ENCODE measurements at regions not wholly inside any gene's neighbourhood (a gene's known extent, or its start where the extent isn't known, plus 50 kb on each side); places are given as distances from the start of the nearest gene placed in this dataset.

DNA sequence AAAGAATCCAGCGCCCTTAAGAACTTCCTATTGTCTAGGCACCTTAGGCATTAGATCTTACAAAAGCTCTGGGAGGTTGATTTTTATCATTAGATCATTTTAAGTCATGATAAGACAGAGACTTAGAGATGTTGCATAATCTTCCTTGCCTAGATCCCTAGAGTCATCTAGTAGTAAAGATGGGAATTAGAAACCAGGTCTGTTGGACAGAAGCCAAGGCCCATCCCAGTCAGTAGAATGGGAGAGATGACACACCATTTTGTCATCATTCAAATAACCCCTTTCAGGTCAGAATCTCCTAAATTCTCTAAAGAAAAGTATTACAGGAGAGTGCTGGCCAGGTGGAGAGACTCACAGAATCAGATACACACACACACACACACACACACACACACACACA is 579.1 kb downstream of the BMP2 start:
- Histone ChIP-seq H3K27me3 (ENCODE audit: control insufficient read depth, insufficient read depth, low read length) (no peaks in the 10 kb centered on the region), H3K4me3 (ENCODE audit: low read length) (no peak overlapping the region), H3K9me3 (replicated peaks; ENCODE audit: control insufficient read depth, low read depth, low read length) (no peaks in the 10 kb centered on the region), H3K27ac (ENCODE audit: low read length) (no peak overlapping the region), H3K36me3 (ENCODE audit: control insufficient read depth, insufficient read depth, low read length) (no peaks in the 10 kb centered on the region), H3K4me1 (ENCODE audit: control insufficient read depth, insufficient read depth, low read length) (no peaks in the 10 kb centered on the region)
- WGBS (ENCODE audit: insufficient coverage) = no CpG with 5 or more reads among the region's 1 CpG
- DNase-seq = no peak

DNA sequence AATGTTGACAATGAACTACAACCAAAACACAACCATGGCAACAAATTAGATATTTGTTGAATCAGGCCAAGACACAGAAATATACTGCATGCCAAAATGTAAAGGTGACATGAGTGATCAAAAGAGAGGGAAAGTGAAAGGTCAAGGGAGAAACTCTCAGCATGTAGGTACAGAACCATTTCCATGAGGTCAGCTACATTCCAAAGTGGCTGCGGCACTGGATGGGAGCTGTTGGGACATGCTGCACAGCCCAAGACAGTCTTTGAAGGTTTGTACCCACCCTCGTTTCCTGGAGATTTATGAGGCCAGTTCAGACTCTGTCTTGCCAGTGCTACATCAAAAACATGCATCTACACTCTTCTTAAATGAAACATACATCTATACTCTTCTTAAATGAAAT is 579.9 kb downstream of the BMP2 start:
- 62% methylated on average over 1 of the region's 2 CpGs for WGBS (ENCODE audit: insufficient coverage)
- Histone ChIP-seq H3K27ac (ENCODE audit: low read length) (no peak overlapping the region), H3K36me3 (ENCODE audit: control insufficient read depth, insufficient read depth, low read length) (no peaks in the 10 kb centered on the region), H3K9me3 (replicated peaks; ENCODE audit: control insufficient read depth, low read depth, low read length) (no peaks in the 10 kb centered on the region), H3K4me3 (ENCODE audit: low read length) (no peak overlapping the region), H3K4me1 (ENCODE audit: control insufficient read depth, insufficient read depth, low read length) (no peaks in the 10 kb centered on the region), H3K27me3 (ENCODE audit: control insufficient read depth, insufficient read depth, low read length) (no peaks in the 10 kb centered on the region)
- DNase-seq = no peak

DNA sequence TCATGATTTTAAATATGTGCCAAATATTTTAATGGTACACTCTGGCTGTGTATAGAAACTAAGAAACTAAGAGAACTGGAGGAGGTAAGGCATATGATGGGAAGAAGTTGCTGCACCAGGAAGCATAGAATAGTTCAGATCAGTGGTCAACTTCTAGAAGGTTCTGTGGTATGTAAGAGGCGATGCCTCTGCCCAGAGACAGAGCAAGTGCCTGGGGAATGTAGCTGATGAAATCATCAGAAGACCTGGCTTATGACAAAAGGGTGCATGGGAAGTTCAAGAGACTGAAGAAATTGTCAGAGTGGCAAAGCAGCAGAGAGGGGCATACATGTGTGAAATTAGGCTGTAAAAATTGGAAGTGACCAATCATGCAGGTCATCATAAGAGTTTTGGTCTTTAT is 580.8 kb downstream of the BMP2 start:
- Histone ChIP-seq H3K9me3 (replicated peaks; ENCODE audit: control insufficient read depth, low read depth, low read length) (no peaks in the 10 kb centered on the region), H3K27me3 (ENCODE audit: control insufficient read depth, insufficient read depth, low read length) (no peaks in the 10 kb centered on the region), H3K27ac (ENCODE audit: low read length) (no peak overlapping the region), H3K4me3 (ENCODE audit: low read length) (no peak overlapping the region), H3K4me1 (ENCODE audit: control insufficient read depth, insufficient read depth, low read length) (no peaks in the 10 kb centered on the region), H3K36me3 (ENCODE audit: control insufficient read depth, insufficient read depth, low read length) (no peaks in the 10 kb centered on the region)
- no peak for DNase-seq
- WGBS (ENCODE audit: insufficient coverage) = 91% methylated on average over 1 of the region's 1 CpG

DNA sequence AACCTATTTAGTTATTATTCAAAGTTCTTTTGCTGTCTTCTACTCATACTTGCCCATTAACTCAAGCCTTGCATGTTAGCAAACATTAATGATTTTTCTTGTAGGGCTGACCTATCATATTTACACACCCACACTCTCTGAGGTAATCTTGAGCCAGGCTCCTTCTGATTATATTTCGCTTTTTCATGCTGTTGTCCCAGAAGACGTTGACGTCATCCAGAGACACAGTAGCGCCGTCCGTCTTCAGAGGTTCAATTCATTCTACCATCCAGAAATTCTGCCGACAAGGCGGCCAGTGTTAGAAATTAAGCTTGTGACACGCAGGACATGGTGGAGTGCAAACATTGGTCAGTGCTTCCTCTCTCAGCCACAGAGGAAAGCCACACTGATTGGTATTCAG is 584.7 kb downstream of the BMP2 start:
- H3K9me3 ChIP-seq (replicated peaks; ENCODE audit: control insufficient read depth, low read depth, low read length) = no peaks in the 10 kb centered on the region
- H3K4me1 ChIP-seq (ENCODE audit: control insufficient read depth, insufficient read depth, low read length) = no peaks in the 10 kb centered on the region
- H3K36me3 ChIP-seq (ENCODE audit: control insufficient read depth, insufficient read depth, low read length) = no peaks in the 10 kb centered on the region
- 63% methylated on average over 9 of the region's 9 CpGs for whole genome bisulfite sequencing (ENCODE audit: insufficient coverage)
- no peak for DNase-seq
- no peak overlapping the region for H3K4me3 ChIP-seq (ENCODE audit: low read length)
- no peak overlapping the region for H3K27ac ChIP-seq (ENCODE audit: low read length)
- no peaks in the 10 kb centered on the region for H3K27me3 ChIP-seq (ENCODE audit: control insufficient read depth, insufficient read depth, low read length)

DNA sequence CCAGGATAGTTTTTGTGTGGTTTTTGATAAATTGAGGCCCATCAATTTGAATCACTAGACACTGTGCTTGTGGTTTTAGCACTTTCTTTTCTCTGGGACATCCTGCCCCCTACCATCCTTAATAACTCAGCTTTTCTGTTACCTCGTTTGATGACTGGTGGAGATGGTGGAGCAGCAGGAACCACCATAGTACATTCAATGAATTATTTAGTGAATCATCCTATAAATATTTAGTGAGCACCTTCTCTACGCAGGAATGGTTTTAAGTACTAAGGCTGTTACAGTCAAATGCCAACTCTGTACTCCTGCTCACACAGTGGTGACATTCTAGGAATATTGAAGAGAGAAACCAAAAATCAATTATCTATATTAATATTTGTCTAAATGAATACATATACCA is 585.2 kb downstream of the HAO1 start:
- no peak overlapping the region for H3K27ac ChIP-seq (ENCODE audit: low read length)
- no peak for DNase-seq
- no peaks in the 10 kb centered on the region for H3K27me3 ChIP-seq (ENCODE audit: control insufficient read depth, insufficient read depth, low read length)
- no peak overlapping the region for H3K4me3 ChIP-seq (ENCODE audit: low read length)
- H3K36me3 ChIP-seq (ENCODE audit: control insufficient read depth, insufficient read depth, low read length) = no peaks in the 10 kb centered on the region
- no peaks in the 10 kb centered on the region for H3K4me1 ChIP-seq (ENCODE audit: control insufficient read depth, insufficient read depth, low read length)
- no peaks in the 10 kb centered on the region for H3K9me3 ChIP-seq (replicated peaks; ENCODE audit: control insufficient read depth, low read depth, low read length)
- WGBS (ENCODE audit: insufficient coverage) = no CpG with 5 or more reads among the region's 2 CpGs

DNA sequence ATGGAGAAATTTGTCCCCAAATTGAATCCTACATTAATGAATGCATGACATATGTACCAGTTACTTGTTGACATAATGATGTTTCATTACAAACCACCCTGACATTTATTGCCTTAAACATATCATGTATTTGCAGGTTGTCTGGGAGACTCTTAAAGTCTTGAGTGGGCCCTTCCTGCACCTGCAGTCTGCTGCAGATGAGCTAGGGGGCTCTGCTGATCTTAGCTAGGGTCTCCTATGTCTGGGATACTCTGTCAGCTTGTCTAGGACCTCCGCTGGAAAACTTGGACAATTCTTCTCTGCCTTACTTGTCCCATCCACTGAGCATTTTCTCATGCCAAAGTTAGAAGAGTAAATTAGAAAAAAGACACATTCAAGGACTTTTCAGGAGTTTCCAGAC is 581.6 kb downstream of the HAO1 start:
- Histone ChIP-seq H3K4me3 (ENCODE audit: low read length) (no peak overlapping the region), H3K9me3 (replicated peaks; ENCODE audit: control insufficient read depth, low read depth, low read length) (no peaks in the 10 kb centered on the region), H3K4me1 (ENCODE audit: control insufficient read depth, insufficient read depth, low read length) (no peaks in the 10 kb centered on the region), H3K27me3 (ENCODE audit: control insufficient read depth, insufficient read depth, low read length) (no peaks in the 10 kb centered on the region), H3K27ac (ENCODE audit: low read length) (no peak overlapping the region), H3K36me3 (ENCODE audit: control insufficient read depth, insufficient read depth, low read length) (no peaks in the 10 kb centered on the region)
- no CpG with 5 or more reads among the region's 1 CpG for WGBS (ENCODE audit: insufficient coverage)
- DNase-seq = no peak

DNA sequence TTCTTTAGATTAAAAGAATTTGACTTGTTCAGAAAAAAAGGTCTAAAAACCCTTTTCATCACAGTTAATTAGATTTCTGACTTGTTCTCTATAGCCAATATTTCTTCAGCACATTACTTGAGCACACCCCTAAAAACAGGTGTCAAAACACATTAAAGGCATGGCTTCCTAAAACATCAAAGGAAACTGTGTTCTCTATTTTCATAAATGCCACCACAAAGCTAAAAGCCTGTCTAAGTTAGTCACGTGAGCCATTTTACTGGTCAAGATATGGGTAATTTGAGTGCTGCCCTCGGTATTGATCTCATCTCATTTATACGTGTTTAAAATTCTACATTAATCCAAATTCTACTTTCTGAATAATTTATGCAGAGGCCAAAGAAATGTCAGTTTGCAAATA is 580.5 kb downstream of the HAO1 start:
- Histone ChIP-seq H3K36me3 (ENCODE audit: control insufficient read depth, insufficient read depth, low read length) (no peaks in the 10 kb centered on the region), H3K4me3 (ENCODE audit: low read length) (no peak overlapping the region), H3K4me1 (ENCODE audit: control insufficient read depth, insufficient read depth, low read length) (no peaks in the 10 kb centered on the region), H3K27ac (ENCODE audit: low read length) (no peak overlapping the region), H3K9me3 (replicated peaks; ENCODE audit: control insufficient read depth, low read depth, low read length) (no peaks in the 10 kb centered on the region), H3K27me3 (ENCODE audit: control insufficient read depth, insufficient read depth, low read length) (no peaks in the 10 kb centered on the region)
- DNase-seq = no peak
- WGBS (ENCODE audit: insufficient coverage) = no CpG with 5 or more reads among the region's 3 CpGs

DNA sequence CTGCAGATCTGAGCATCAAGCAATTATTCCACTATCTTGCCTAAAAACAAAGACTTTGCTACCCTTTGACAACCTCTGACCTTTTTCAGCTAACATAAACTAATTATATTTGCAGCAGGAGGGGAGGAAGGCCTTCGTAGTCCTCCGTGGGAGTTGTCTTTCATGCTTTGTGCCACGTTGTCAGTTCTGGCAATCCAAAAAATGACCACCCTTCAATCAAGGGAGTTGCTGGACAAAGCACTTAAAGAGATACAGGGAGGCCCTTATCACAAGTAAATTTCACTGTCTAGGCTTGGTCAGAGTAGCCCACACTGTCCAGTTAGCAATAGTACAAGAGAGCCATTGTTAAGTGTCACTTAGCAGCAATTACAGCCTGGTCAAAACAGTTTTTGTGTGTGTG is 578.9 kb downstream of the HAO1 start:
- Histone ChIP-seq H3K9me3 (replicated peaks; ENCODE audit: control insufficient read depth, low read depth, low read length) (peaks cover 2% of the 10 kb centered on the region), H3K27ac (ENCODE audit: low read length) (no peak overlapping the region), H3K4me3 (ENCODE audit: low read length) (no peak overlapping the region), H3K27me3 (ENCODE audit: control insufficient read depth, insufficient read depth, low read length) (no peaks in the 10 kb centered on the region), H3K4me1 (ENCODE audit: control insufficient read depth, insufficient read depth, low read length) (no peaks in the 10 kb centered on the region), H3K36me3 (ENCODE audit: control insufficient read depth, insufficient read depth, low read length) (no peaks in the 10 kb centered on the region)
- no CpG with 5 or more reads among the region's 3 CpGs for WGBS (ENCODE audit: insufficient coverage)
- DNase-seq = no peak

DNA sequence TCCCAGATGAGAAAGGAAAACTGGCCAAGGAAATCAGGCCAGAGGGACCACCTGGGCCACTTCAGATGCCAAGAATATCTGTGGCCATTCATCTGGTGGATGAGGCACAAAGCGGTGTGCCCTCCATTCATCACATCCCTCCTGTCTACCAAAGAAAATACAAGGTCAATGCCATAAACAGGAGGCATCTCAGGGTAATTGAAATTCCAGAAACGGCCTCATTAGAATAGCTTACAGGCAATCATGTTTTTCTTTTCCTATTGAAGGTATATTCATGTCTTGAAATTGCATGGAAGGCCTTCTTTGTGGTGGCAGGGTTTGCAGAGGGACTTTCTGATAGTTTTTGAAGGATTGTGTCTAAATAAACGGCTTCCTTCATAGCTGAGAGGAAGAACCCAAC is 578.3 kb downstream of the HAO1 start:
- H3K27me3 ChIP-seq (ENCODE audit: control insufficient read depth, insufficient read depth, low read length) = no peaks in the 10 kb centered on the region
- H3K36me3 ChIP-seq (ENCODE audit: control insufficient read depth, insufficient read depth, low read length) = no peaks in the 10 kb centered on the region
- DNase-seq = no peak
- H3K9me3 ChIP-seq (replicated peaks; ENCODE audit: control insufficient read depth, low read depth, low read length) = peaks cover 2% of the 10 kb centered on the region
- H3K4me3 ChIP-seq (ENCODE audit: low read length) = no peak overlapping the region
- WGBS (ENCODE audit: insufficient coverage) = no CpG with 5 or more reads among the region's 3 CpGs
- H3K4me1 ChIP-seq (ENCODE audit: control insufficient read depth, insufficient read depth, low read length) = no peaks in the 10 kb centered on the region
- no peak overlapping the region for H3K27ac ChIP-seq (ENCODE audit: low read length)

DNA sequence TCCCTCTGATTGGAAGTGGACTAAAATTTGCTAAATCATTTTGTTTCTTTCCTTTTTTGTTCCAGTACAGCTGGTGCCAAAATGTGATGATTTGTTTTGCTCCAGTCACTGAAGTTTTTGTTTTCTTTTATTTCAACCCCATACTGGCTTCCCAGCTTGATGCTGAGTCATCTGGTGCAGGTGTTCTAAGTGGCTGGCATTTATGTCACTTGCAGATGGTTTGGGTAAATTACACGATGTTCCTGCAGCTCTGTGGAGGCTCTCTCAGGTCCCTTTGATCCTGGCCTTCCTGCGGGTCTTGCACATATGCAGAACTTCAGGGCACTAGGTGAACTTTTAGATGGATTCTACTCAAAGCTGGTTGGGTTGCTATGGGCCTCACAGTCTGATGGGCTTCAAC is 577.7 kb downstream of the HAO1 start:
- no peaks in the 10 kb centered on the region for H3K36me3 ChIP-seq (ENCODE audit: control insufficient read depth, insufficient read depth, low read length)
- DNase-seq = no peak
- no peaks in the 10 kb centered on the region for H3K4me1 ChIP-seq (ENCODE audit: control insufficient read depth, insufficient read depth, low read length)
- WGBS (ENCODE audit: insufficient coverage) = 17% methylated on average over 2 of the region's 2 CpGs
- no peaks in the 10 kb centered on the region for H3K27me3 ChIP-seq (ENCODE audit: control insufficient read depth, insufficient read depth, low read length)
- H3K27ac ChIP-seq (ENCODE audit: low read length) = no peak overlapping the region
- H3K4me3 ChIP-seq (ENCODE audit: low read length) = no peak overlapping the region
- peaks cover 2% of the 10 kb centered on the region for H3K9me3 ChIP-seq (replicated peaks; ENCODE audit: control insufficient read depth, low read depth, low read length)

DNA sequence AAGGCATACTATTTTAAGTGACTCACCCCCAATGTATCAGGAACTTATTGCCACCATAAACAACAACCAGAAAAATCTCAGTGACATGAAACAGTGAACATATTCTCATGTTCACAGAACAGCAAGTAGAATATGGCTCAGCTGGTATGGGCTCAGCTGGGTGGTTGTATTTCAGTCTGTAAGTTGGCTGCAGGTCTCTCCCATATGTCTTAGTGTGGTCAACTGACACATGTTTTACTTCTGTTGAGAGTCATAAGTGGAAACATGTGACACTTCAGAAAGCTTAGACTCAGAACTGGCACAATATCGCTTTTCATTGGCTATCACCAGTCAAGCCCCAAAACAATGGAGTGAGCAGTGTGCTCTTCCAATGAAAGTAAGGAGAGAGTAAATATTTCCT is 574.1 kb downstream of the HAO1 start:
- Histone ChIP-seq H3K27ac (ENCODE audit: low read length) (no peak overlapping the region), H3K36me3 (ENCODE audit: control insufficient read depth, insufficient read depth, low read length) (no peaks in the 10 kb centered on the region), H3K9me3 (replicated peaks; ENCODE audit: control insufficient read depth, low read depth, low read length) (peaks cover 2% of the 10 kb centered on the region), H3K27me3 (ENCODE audit: control insufficient read depth, insufficient read depth, low read length) (no peaks in the 10 kb centered on the region), H3K4me3 (ENCODE audit: low read length) (no peak overlapping the region), H3K4me1 (ENCODE audit: control insufficient read depth, insufficient read depth, low read length) (no peaks in the 10 kb centered on the region)
- DNase-seq = no peak
- no CpG with 5 or more reads among the region's 1 CpG for WGBS (ENCODE audit: insufficient coverage)
